Suprapubic skin (tissue), 4 donors: ENCODE measurements at regions not wholly inside any gene's neighbourhood (a gene's known extent, or its start where the extent isn't known, plus 50 kb on each side); places are given as distances from the start of the nearest gene placed in this dataset.

Experiments
- DNase-seq, 2 donors: peaks; one replicate each; pipeline ENCODE4 v3.0.0-alpha.2; 2019; ENCODE audit warnings: low spot score in 2 of 2
- H3K27ac ChIP-seq: fragments of 200-600 bp; sonication (generic); one replicate; pipeline ENCODE4 v1.5.1; 2019
- H3K27me3 ChIP-seq: fragments of 200-600 bp; sonication (generic); one replicate; pipeline ENCODE4 v1.5.1; 2019
- H3K36me3 ChIP-seq: fragments of 200-600 bp; sonication (generic); one replicate; pipeline ENCODE4 v1.5.1; 2019
- H3K4me1 ChIP-seq: fragments of 200-600 bp; sonication (generic); one replicate; pipeline ENCODE4 v1.5.1; 2019
- H3K4me3 ChIP-seq: fragments of 200-600 bp; sonication (generic); one replicate; pipeline ENCODE4 v1.5.1; 2019; ENCODE audit warnings: mild to moderate bottlenecking
- H3K9me3 ChIP-seq: fragments of 200-600 bp; sonication (generic); one replicate; pipeline ENCODE4 v1.5.1; 2019
- CTCF ChIP-seq, 2 donors: fragments of 200-600 bp in 1 of 2; fragments of 450-650 bp in 1 of 2; sonication (generic) in 1 of 2; IDR thresholded peaks; one replicate each; pipeline ENCODE4 v1.5.1; 2016 to 2019; ENCODE audit warnings: antibody characterized with exemption in 2 of 2, mild to moderate bottlenecking in 1 of 2, moderate library complexity in 1 of 2
- EP300 ChIP-seq: sonication (generic); formaldehyde crosslinking; IDR thresholded peaks from one replicate; pipeline ENCODE4 v1.6.1; 2017; ENCODE audit warnings: antibody characterized with exemption
- POLR2A ChIP-seq, 2 donors: fragments of 450-650 bp; IDR thresholded peaks; one replicate each; pipeline ENCODE4 v1.6.1; 2017; ENCODE audit warnings: antibody characterized with exemption in 2 of 2, mild to moderate bottlenecking in 2 of 2, moderate library complexity in 2 of 2
- POLR2AphosphoS5 ChIP-seq, 3 donors: sonication (generic); formaldehyde crosslinking; IDR thresholded peaks; one replicate each; pipeline ENCODE4 v1.6.1; 2017; ENCODE audit warnings: antibody characterized with exemption in 3 of 3
- whole genome bisulfite sequencing: methylation state at CpG from one replicate; pipeline ENCODE4 v1.1.5; 2018; 5-methylcytosine and 5-hydroxymethylcytosine counted together

- no peaks in the 10 kb centered on the region for H3K4me1 ChIP-seq
- H3K4me3 ChIP-seq = no peak overlapping the region
- 67% methylated on average over 1 of the region's 1 CpG for WGBS
- DNase-seq = no peak
- no peaks in the 10 kb centered on the region for H3K36me3 ChIP-seq
- no peak for TF ChIP-seq POLR2A (IDR thresholded peaks at IDR 0.05)
- no peak for TF ChIP-seq CTCF (IDR thresholded peaks at IDR 0.05)
- no peak for TF ChIP-seq EP300
- TF ChIP-seq POLR2AphosphoS5 (IDR thresholded peaks at IDR 0.05) = no peak
- H3K27me3 ChIP-seq = no peaks in the 10 kb centered on the region
- no peak overlapping the region for H3K27ac ChIP-seq
- no peaks in the 10 kb centered on the region for H3K9me3 ChIP-seq
Measured at GRCh38 chr5:167888393-167888792, 403.1 kb upstream of the WWC1 start.

GRCh38 chr5:167889276-167889675 is 402.2 kb upstream of the WWC1 start:
- Histone ChIP-seq H3K36me3 (no peaks in the 10 kb centered on the region), H3K27ac (no peak overlapping the region), H3K4me1 (no peaks in the 10 kb centered on the region), H3K27me3 (no peaks in the 10 kb centered on the region), H3K4me3 (no peak overlapping the region), H3K9me3 (no peaks in the 10 kb centered on the region)
- TF ChIP-seq POLR2AphosphoS5 (IDR thresholded peaks at IDR 0.05) (no peak), CTCF (IDR thresholded peaks at IDR 0.05) (no peak), POLR2A (IDR thresholded peaks at IDR 0.05) (no peak), EP300 (no peak)
- no peak for DNase-seq
- 75% methylated on average over 9 of the region's 9 CpGs for WGBS

GRCh38 chr5:167892352-167893115 is 398.9 kb upstream of the WWC1 start:
- Histone ChIP-seq H3K9me3 (no peaks in the 10 kb centered on the region), H3K36me3 (no peaks in the 10 kb centered on the region), H3K4me1 (no peaks in the 10 kb centered on the region), H3K4me3 (no peak overlapping the region), H3K27ac (no peak overlapping the region), H3K27me3 (no peaks in the 10 kb centered on the region)
- 79% methylated on average over 3 of the region's 3 CpGs for WGBS
- no peak for DNase-seq
- no peak for TF ChIP-seq POLR2AphosphoS5 (IDR thresholded peaks at IDR 0.05)
- no peak for TF ChIP-seq POLR2A (IDR thresholded peaks at IDR 0.05)
- TF ChIP-seq EP300 = no peak
- TF ChIP-seq CTCF (IDR thresholded peaks at IDR 0.05) = no peak

GRCh38 chr5:167893271-167893670 is 398.2 kb upstream of the WWC1 start:
- 55% methylated on average over 7 of the region's 7 CpGs for WGBS
- TF ChIP-seq POLR2A (IDR thresholded peaks at IDR 0.05) = no peak
- TF ChIP-seq POLR2AphosphoS5 (IDR thresholded peaks at IDR 0.05) = no peak
- TF ChIP-seq EP300 = no peak
- TF ChIP-seq CTCF (IDR thresholded peaks at IDR 0.05) = no peak
- H3K4me1 ChIP-seq = no peaks in the 10 kb centered on the region
- no peaks in the 10 kb centered on the region for H3K27me3 ChIP-seq
- H3K4me3 ChIP-seq = no peak overlapping the region
- H3K36me3 ChIP-seq = no peaks in the 10 kb centered on the region
- H3K9me3 ChIP-seq = no peaks in the 10 kb centered on the region
- DNase-seq = no peak
- no peak overlapping the region for H3K27ac ChIP-seq

GRCh38 chr5:167894631-167895472 is 396.6 kb upstream of the WWC1 start:
- H3K27ac ChIP-seq = no peak overlapping the region
- H3K9me3 ChIP-seq = no peaks in the 10 kb centered on the region
- H3K36me3 ChIP-seq = no peaks in the 10 kb centered on the region
- WGBS = 92% methylated on average over 4 of the region's 4 CpGs
- no peak for DNase-seq
- no peaks in the 10 kb centered on the region for H3K27me3 ChIP-seq
- H3K4me3 ChIP-seq = no peak overlapping the region
- H3K4me1 ChIP-seq = no peaks in the 10 kb centered on the region
- TF ChIP-seq EP300 (no peak), POLR2AphosphoS5 (IDR thresholded peaks at IDR 0.05) (no peak), POLR2A (IDR thresholded peaks at IDR 0.05) (no peak), CTCF (IDR thresholded peaks at IDR 0.05) (no peak)
